Heart right ventricle (tissue), 16 donors: ENCODE measurements at regions not wholly inside any gene's neighbourhood (a gene's known extent, or its start where the extent isn't known, plus 50 kb on each side); places are given as distances from the start of the nearest gene placed in this dataset.

ENCODE experiments used
- ATAC-seq, 8 donors: fragments of 200-7000 bp; cut with Tn5 transposase; one replicate each; pipeline ENCODE4 v1.9.1; 2020; ENCODE audit warnings: mild to moderate bottlenecking in 8 of 8, moderate library complexity in 8 of 8, moderate number of reproducible peaks in 1 of 8
- DNase-seq, 2 donors: peaks; one replicate each; pipeline ENCODE4 v3.0.0-alpha.2; 2020
- H3K27ac ChIP-seq, 10 donors: fragments of 200-600 bp; sonication (generic) in 2 of 10; one replicate each; pipeline versions ENCODE4 v1.5.0 to v1.8.0; 2020 to 2022; ENCODE audit warnings: mild to moderate bottlenecking in 3 of 10
- H3K27me3 ChIP-seq, 7 donors: fragments of 200-600 bp; one replicate each; pipeline ENCODE4 v1.8.0; 2021 to 2022; ENCODE audit warnings: mild to moderate bottlenecking in 2 of 7
- H3K36me3 ChIP-seq, 9 donors: fragments of 200-600 bp; sonication (generic) in 1 of 9; one replicate each; pipeline versions ENCODE4 v1.5.0 to v1.8.0; 2020 to 2022; ENCODE audit warnings: mild to moderate bottlenecking in 2 of 9
- H3K4me1 ChIP-seq, 9 donors: fragments of 200-600 bp; sonication (generic) in 1 of 9; one replicate each; pipeline versions ENCODE4 v1.5.0 to v1.8.0; 2020 to 2022; ENCODE audit warnings: mild to moderate bottlenecking in 4 of 9
- H3K4me3 ChIP-seq, 10 donors: fragments of 200-600 bp; sonication (generic) in 2 of 10; one replicate each; pipeline versions ENCODE4 v1.5.0 to v1.8.0; 2020 to 2022; ENCODE audit warnings: mild to moderate bottlenecking in 7 of 10, moderate library complexity in 2 of 10
- H3K9me3 ChIP-seq, 11 donors: fragments of 200-600 bp in 10 of 11; sonication (generic) in 2 of 11; one replicate each; pipeline versions ENCODE4 v1.5.0 to v1.8.0; 2013 to 2022; ENCODE audit warnings: mild to moderate bottlenecking in 2 of 11, control low read depth in 1 of 11, moderate library complexity in 1 of 11
- CTCF ChIP-seq, 9 donors: fragments of 200-600 bp; sonication (generic) in 2 of 9; IDR thresholded peaks; one replicate each; pipeline versions ENCODE4 v1.5.0 to v1.8.0; 2021 to 2022; ENCODE audit warnings: antibody characterized with exemption in 9 of 9, mild to moderate bottlenecking in 5 of 9, moderate library complexity in 1 of 9
- WGBS, 2 donors: extraction: QIAGEN DNeasy Blood & Tissue Kit; methylation state at CpG; one replicate each; pipeline ENCODE4 v1.1.7; 2013; ENCODE audit warnings: inconsistent platforms in 1 of 2; 5-methylcytosine and 5-hydroxymethylcytosine counted together
- intact Hi-C, 10 donors: fragments of 100-400 bp; cut with DNase I; formaldehyde crosslinking; loops; one replicate each; pipeline versions ENCODE4 v1.11.1 to v1.14.2; 2022
- donor health status: Arrhythmogenic right ventricular cardiomyopathy.
- donor health status: ischemic (EF 13 %, LVEDD 7.1; RV severe dilation, severe dysfunction).
- donor health status: healthy with polysubstance abuse.
- donor health status: DM: no; HTN: yes; CAD: no.
- donor health status: DM: no; HTN: no; CAD: no.
- donor health status: ischemic (EF 25% LVEDD 6.9; RV normal size, moderate dysfunction).
- donor health status: ischemic (EF 25% LVEDD 5.7; RV mildly dilated, moderate dysfunction).
- donor health status: healthy.
- donor health status: DM: yes; HTN: yes; CAD: no.
- donor health status: Ischemic cardiomyopathy.
- donor health status: ischemic (EF 35%, LVEDD 5.7; RV mildly dilated, moderate dysfunction).
- donor health status: nonischemic (EF 11% LVEDD 7.7; RV severe dilation, severe dysfunction).
- donor health status: DM: yes; HTN: yes; CAD: no.
- donor health status: PGD.
- donor health status: ischemic (EF 29% LVEDD 5.4; RV normal size, mild dysfunction).
- donor health status: nonischemic (EF 23%, LVEDD 6.1; RV moderate dilation, normal function).

GRCh38 chr9:91063471-91063870 is 261.9 kb downstream of the SYK start:
- no peak for TF ChIP-seq CTCF (IDR thresholded peaks at IDR 0.05)
- no peak for DNase-seq
- Histone ChIP-seq H3K27ac (no peak overlapping the region), H3K36me3 (no peaks in the 10 kb centered on the region), H3K4me3 (no peak overlapping the region), H3K9me3 (no peaks in the 10 kb centered on the region), H3K27me3 (no peaks in the 10 kb centered on the region), H3K4me1 (peaks cover 2 to 29% (median 15%) of the 10 kb centered on the region in 9 donors)
- ATAC-seq: no peak
- intact Hi-C loops: loop anchor here in 1 of 10 donors (10.0 kb wide), 1 partner anchor 61 kb away; no protein-coding TSS in a partner anchor
- WGBS, 2 donors: 82 to 87% methylated on average over 11 of the region's 11 CpGs

GRCh38 chr9:91065231-91066041 is 263.8 kb downstream of the SYK start:
- Histone ChIP-seq H3K4me1 (peaks cover 2 to 20% (median 13%) of the 10 kb centered on the region in 9 donors), H3K27ac (no peak overlapping the region), H3K27me3 (no peaks in the 10 kb centered on the region), H3K4me3 (no peak overlapping the region), H3K9me3 (no peaks in the 10 kb centered on the region), H3K36me3 (no peaks in the 10 kb centered on the region)
- ATAC-seq: no peak
- intact Hi-C loops: loop anchor here in 1 of 10 donors (10.0 kb wide), 1 partner anchor 59 kb away; no protein-coding TSS in a partner anchor
- 93% methylated on average over 5 of the region's 5 CpGs for WGBS, 2 donors
- DNase-seq: no peak
- TF ChIP-seq CTCF (IDR thresholded peaks at IDR 0.05): no peak

DNA sequence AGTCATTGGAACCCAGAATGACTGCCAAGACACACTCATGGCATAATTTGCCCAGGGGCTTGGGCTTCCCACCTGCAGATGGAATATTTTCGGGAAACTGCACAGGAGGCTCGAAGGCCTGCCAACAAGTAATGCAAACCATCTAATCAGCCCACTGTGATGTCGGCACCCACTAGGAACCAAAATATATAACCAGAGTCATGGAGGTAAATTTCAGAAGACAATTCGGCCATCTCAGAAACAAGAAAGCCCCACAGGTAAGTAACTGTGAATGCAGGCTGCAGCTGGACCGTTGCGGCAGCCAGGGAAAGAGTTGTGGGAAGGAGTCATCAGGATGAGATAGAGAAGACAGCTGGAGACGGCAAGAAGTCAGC is 264.4 kb downstream of the SYK start:
- Histone ChIP-seq H3K36me3 (no peaks in the 10 kb centered on the region), H3K27ac (no peak overlapping the region), H3K4me1 (peaks cover 0 to 14% (median 7%) of the 10 kb centered on the region in 9 donors), H3K27me3 (no peaks in the 10 kb centered on the region), H3K4me3 (no peak overlapping the region), H3K9me3 (no peaks in the 10 kb centered on the region)
- WGBS, 2 donors: 79 to 83% methylated on average over 7 of the region's 7 CpGs
- DNase-seq (no peak), ATAC-seq (no peak)
- intact Hi-C loops: loop anchor here in 1 of 10 donors (10.0 kb wide), 1 partner anchor 59 kb away; no protein-coding TSS in a partner anchor
- no peak for TF ChIP-seq CTCF (IDR thresholded peaks at IDR 0.05)

DNA sequence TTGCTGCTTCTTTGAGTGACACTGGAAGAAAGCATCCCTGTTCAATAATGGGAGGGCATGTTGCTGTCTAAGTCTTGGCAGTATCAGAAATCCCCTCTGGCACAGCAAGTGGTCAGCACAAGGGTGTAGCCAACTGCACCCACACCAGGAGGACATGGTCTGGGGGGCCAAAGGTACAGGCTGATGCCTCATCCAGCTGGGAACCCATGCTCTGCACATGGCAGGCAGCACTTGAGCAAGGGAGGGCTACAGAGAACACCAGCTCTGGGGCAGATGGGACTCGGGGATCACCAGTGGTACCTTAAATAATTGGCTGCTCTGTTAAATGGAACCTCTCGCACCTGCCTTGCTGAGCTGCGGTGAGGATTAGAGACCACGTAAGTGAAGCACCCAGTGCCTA is 265.2 kb downstream of the SYK start:
- ATAC-seq (no peak), DNase-seq (no peak)
- WGBS, 2 donors: 94 to 96% methylated on average over 4 of the region's 4 CpGs
- Histone ChIP-seq H3K27me3 (no peaks in the 10 kb centered on the region), H3K36me3 (no peaks in the 10 kb centered on the region), H3K4me3 (no peak overlapping the region), H3K9me3 (no peaks in the 10 kb centered on the region), H3K27ac (no peak overlapping the region), H3K4me1 (peaks cover 0 to 8% (median 0%) of the 10 kb centered on the region in 9 donors)
- intact Hi-C loops: loop anchor here in 1 of 10 donors (10.0 kb wide), 1 partner anchor 58 kb away; no protein-coding TSS in a partner anchor
- TF ChIP-seq CTCF (IDR thresholded peaks at IDR 0.05): no peak
